ENCODE measurements at regions not wholly inside any gene's neighbourhood (a gene's known extent, or its start where the extent isn't known, plus 50 kb on each side); places are given as distances from the start of the nearest gene placed in this dataset.

GRCh38 chr6:76351275-76351674 lies 278.8 kb upstream of the IMPG1 start:
- TF ChIP-seq BHLHE40 (IDR thresholded peaks at IDR 0.05; ENCODE audit: borderline replicate concordance) (no peak), SUZ12 (IDR thresholded peaks at IDR 0.05) (no peak), SP1 (IDR thresholded peaks at IDR 0.05) (no peak), LEF1 (IDR thresholded peaks at IDR 0.05; ENCODE audit: borderline replicate concordance) (no peak), FOXM1 (IDR thresholded peaks at IDR 0.05; ENCODE audit: borderline replicate concordance) (no peak), HDGF (IDR thresholded peaks at IDR 0.05; ENCODE audit: borderline replicate concordance) (no peak), FOXK2 (IDR thresholded peaks at IDR 0.05) (no peak), ELF4 (IDR thresholded peaks at IDR 0.05) (no peak), FOXA1 (IDR thresholded peaks at IDR 0.05) (no peak), TARDBP (IDR thresholded peaks at IDR 0.05) (no peak), L3MBTL2 (conservative IDR thresholded peaks at IDR 0.05) (no peak)

Data from HEK293T (cell line).